ENCODE measurements at regions not wholly inside any gene's neighbourhood (a gene's known extent, or its start where the extent isn't known, plus 50 kb on each side); places are given as distances from the start of the nearest gene placed in this dataset.
"Not testable (repeated sequence)": the region's sequence is repeated elsewhere in the genome, so short reads cannot be mapped to it uniquely, and the experiment has no call there.

- DNase-seq (ENCODE audit: low read depth in 3 of 3), result no peak
These were observed 1432.2 kb upstream of the ACVR2A start for GRCh38 chr2:146412625-146413024.

GRCh38 chr2:146405402-146406309 is 1439.2 kb upstream of the ACVR2A start:
- DNase-seq (ENCODE audit: low read depth in 3 of 3), result not testable (repeated sequence)

GRCh38 chr2:146403546-146404160 is 1441.2 kb upstream of the ACVR2A start:
- not testable (repeated sequence) for DNase-seq (ENCODE audit: low read depth in 3 of 3)

GRCh38 chr2:146392631-146393030 is 1452.2 kb upstream of the ACVR2A start:
- no peak for DNase-seq (ENCODE audit: low read depth in 3 of 3)

DNA sequence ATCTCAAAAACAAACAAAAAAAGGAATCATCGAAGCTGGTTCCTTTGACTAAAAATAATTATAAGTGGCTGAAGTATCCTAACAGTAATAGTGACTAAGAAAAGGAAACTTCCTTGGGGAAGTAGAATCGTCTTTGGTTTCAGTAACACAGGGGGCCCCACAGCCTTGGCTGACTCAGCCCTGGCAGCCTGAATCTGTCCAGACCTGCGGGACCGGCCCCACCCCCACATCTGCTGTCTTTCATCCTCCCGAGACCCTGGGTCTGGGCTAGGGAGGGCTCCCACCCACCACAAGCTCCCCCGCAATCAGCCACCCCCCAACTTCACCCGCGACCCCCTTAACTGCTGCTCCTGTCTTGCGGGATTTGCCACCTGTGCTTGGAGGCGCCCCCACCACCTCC is 1452.6 kb upstream of the ACVR2A start:
- DNase-seq (ENCODE audit: low read depth in 3 of 3), result no peak

DNA sequence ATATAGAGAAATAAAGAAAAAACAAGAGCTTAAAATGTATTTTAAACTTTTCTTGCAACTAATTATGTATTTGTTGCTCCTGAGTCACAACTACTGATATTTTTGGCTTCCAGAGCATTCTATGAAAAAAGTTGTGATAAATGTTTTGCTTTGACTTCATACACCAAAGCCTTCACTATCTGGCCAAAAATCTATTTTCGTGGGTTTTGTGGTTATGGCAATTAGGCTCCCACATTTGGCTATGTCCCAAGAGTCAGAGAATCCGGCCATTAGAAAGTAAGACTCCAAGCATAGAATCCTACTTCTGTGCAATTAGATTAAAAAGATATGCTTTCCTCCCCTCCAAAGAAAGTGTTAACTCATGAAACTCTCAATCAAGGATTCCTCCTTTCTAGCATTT is 1456.1 kb upstream of the ACVR2A start:
- no peak for DNase-seq (ENCODE audit: low read depth in 3 of 3)

GRCh38 chr2:146386096-146386495 is 1458.7 kb upstream of the ACVR2A start:
- no peak for DNase-seq (ENCODE audit: low read depth in 3 of 3)

- DNase-seq (ENCODE audit: low read depth in 3 of 3), result no peak
These were observed 1459.8 kb upstream of the ACVR2A start for GRCh38 chr2:146385031-146385430.

DNA sequence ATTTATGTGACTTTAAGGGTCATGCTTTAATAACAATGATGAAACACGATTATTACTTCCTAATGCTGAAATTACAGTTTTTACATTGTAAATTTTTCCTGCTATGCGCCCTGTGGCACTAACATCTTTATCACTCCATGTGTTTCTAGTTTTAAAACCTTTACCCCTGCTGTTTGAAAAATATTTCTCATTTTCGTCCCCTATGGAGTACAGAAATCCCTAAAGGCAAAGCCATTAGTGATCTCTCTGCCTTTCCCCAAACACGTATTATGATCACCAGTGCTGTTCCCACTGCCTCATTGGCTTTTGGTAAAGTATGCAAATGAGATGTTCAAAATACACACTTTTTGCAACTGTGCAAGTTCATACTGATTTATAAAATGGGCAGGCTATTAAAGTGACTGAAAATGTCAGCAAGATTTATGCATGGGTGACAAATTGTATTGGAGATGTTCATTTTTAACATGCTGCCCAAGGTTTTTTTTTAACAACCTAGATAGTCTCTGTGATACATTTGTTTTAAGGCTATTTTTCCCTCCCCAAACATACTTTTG is 1468.2 kb upstream of the ACVR2A start:
- no peak for DNase-seq (ENCODE audit: low read depth in 3 of 3)

- DNase-seq (ENCODE audit: low read depth in 3 of 3), result no peak
These were observed 1470.3 kb upstream of the ACVR2A start for GRCh38 chr2:146374505-146374904.

- not testable (repeated sequence) for DNase-seq (ENCODE audit: low read depth in 3 of 3)
These were observed 1473.5 kb upstream of the ACVR2A start for GRCh38 chr2:146371364-146371763.

GRCh38 chr2:146370826-146371225 is 1474.0 kb upstream of the ACVR2A start:
- DNase-seq (ENCODE audit: low read depth in 3 of 3), result no peak

DNA sequence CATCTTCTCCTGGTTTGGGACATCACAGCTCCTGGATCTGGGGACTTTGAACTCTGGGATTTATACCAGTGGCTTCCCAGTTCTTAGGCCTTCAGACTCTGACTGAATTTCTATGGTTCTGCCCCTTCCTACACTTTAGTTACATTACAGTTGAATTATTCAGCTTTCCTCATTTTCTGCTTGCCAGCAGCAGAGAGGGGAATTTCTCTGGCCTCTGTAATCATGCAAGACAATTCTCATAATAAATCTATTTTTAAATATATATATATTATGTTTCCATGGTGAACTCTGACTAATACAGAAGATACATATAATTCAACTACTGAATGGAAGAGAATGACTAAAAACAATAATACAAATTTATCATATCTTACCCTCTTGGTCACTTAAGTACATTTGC is 1478.6 kb upstream of the ACVR2A start:
- no peak for DNase-seq (ENCODE audit: low read depth in 3 of 3)

DNA sequence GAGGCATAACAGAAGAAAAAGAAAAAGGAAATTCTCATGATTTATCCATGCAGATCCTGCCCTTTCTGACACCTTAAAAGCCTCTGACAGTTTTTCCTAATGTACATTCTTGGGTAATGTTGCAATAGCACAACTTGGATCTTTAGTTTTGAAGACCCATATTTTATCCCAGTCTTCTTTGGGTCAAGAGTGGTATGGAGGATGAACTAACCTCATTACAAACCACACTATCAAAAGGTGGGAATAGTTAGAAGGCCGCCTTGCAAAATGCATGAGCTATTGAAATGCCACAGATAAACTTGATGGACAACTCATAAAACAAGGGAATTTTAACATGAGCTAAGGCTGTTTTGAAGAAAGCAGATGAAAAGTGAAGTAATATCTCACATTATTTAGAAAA is 1479.8 kb upstream of the ACVR2A start:
- no peak for DNase-seq (ENCODE audit: low read depth in 3 of 3)

DNA sequence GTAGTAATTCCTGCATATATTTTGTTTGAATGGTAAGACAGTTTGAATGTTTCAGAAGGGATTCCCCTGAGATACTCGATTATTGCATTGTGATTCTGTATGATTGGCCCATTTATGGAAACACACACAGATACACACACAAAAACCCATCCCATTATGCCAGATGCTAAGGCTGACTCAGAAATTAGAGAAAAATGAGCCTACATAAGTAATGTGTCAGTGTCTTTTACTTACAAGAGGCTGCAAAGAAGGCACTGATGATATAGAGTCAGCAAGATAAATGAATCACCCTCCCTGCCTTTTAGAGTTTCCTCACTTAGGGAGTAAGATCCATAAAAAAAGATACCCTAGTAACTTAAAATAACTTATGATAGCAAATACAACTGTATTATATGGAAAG is 1481.1 kb upstream of the ACVR2A start:
- no peak for DNase-seq (ENCODE audit: low read depth in 3 of 3)

DNA sequence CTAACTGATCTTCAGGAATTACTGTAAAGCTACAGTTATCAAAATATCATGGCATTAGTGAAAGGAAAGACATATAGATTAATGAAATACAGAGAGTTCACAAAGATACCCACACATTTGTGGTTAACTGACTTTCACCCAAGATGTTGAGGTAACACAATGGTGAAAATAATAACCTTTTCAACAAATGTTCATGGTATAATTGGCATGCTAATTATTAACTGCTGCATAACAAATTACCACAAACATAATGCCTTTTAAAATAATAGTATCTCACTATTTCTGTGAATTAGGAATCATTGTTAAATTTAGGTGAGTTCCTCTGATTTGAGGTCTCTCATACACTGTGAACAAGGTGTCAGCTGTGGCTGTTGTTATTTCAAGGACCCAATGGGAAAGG is 1493.1 kb upstream of the ACVR2A start:
- no peak for DNase-seq (ENCODE audit: low read depth in 3 of 3)

- DNase-seq (ENCODE audit: low read depth in 3 of 3), result no peak
These were observed 1495.5 kb upstream of the ACVR2A start for GRCh38 chr2:146349334-146349733.

GRCh38 chr2:146324951-146325350 is 1519.9 kb upstream of the ACVR2A start:
- DNase-seq (ENCODE audit: low read depth in 3 of 3), result no peak

- no peak for DNase-seq (ENCODE audit: low read depth in 3 of 3)
These were observed 1521.3 kb upstream of the ACVR2A start for GRCh38 chr2:146323564-146323963.

GRCh38 chr2:146321175-146321574 is 1523.7 kb upstream of the ACVR2A start:
- DNase-seq (ENCODE audit: low read depth in 3 of 3), result no peak

DNA sequence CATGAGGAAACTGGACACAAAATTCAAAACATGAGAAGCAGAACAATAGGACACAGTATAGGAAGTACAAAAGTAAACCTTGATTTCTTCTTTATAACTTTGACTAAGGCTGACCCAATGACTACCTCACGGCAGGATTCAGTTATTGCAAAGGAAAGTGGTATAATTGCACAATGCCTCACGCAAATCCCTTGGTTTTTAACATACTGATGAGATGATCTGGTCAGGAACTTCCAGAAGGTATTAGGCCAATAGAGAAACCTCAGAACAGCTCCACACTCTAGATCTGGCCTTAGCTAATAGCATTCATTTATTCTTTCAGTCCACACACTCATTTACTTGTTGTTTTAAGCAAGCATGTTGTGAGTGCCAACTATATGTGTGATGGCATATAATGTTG is 1526.9 kb upstream of the ACVR2A start:
- no peak for DNase-seq (ENCODE audit: low read depth in 3 of 3)

GRCh38 chr2:146312899-146313298 is 1531.9 kb upstream of the ACVR2A start:
- DNase-seq (ENCODE audit: low read depth in 3 of 3), result no peak

- DNase-seq (ENCODE audit: low read depth in 3 of 3), result no peak
These were observed 1539.7 kb upstream of the ACVR2A start for GRCh38 chr2:146305164-146305563.
